ENCODE measurements at regions not wholly inside any gene's neighbourhood (a gene's known extent, or its start where the extent isn't known, plus 50 kb on each side); places are given as distances from the start of the nearest gene placed in this dataset.
A peak's percentile ranks its signal among the peaks of the same experiment; 100 is the strongest.

DNA sequence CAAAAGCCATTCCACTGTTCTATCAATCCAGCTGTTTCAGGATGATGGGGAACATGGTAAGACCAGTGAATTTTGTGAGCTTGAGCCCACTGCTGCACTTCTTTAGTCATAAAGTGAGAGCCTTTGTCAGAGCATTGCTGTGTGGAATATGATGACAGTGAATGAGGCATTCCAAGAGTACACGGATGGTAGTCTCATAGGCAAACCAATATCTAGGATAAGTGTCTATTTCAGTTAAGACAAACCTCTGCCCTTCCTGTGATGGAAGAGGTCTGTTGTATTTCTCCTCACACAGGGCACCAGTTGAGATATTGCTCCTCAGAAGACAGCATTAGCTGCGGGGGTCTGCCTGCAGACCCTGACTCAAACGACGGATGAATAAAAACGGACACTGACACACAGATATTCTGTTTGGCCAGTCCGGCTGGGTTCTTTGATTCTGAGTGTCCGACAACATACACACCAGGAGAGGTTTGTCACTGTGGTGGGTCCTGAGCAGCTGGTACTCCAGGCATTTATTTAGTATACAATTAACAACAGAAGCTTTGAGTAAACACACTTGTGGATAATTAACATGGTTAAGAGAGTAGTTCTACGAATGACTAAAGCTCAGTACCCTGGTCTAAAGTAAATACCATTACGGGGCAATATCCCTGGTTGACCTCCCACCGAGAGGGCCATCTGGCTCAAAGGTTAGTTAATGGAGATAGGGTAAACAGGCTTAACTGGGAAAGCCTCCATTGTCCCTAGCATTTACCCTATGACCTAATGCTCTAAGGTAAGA lies 121.7 kb downstream of the ZNF280B start (continued):
- TF ChIP-seq, protein P1, sequence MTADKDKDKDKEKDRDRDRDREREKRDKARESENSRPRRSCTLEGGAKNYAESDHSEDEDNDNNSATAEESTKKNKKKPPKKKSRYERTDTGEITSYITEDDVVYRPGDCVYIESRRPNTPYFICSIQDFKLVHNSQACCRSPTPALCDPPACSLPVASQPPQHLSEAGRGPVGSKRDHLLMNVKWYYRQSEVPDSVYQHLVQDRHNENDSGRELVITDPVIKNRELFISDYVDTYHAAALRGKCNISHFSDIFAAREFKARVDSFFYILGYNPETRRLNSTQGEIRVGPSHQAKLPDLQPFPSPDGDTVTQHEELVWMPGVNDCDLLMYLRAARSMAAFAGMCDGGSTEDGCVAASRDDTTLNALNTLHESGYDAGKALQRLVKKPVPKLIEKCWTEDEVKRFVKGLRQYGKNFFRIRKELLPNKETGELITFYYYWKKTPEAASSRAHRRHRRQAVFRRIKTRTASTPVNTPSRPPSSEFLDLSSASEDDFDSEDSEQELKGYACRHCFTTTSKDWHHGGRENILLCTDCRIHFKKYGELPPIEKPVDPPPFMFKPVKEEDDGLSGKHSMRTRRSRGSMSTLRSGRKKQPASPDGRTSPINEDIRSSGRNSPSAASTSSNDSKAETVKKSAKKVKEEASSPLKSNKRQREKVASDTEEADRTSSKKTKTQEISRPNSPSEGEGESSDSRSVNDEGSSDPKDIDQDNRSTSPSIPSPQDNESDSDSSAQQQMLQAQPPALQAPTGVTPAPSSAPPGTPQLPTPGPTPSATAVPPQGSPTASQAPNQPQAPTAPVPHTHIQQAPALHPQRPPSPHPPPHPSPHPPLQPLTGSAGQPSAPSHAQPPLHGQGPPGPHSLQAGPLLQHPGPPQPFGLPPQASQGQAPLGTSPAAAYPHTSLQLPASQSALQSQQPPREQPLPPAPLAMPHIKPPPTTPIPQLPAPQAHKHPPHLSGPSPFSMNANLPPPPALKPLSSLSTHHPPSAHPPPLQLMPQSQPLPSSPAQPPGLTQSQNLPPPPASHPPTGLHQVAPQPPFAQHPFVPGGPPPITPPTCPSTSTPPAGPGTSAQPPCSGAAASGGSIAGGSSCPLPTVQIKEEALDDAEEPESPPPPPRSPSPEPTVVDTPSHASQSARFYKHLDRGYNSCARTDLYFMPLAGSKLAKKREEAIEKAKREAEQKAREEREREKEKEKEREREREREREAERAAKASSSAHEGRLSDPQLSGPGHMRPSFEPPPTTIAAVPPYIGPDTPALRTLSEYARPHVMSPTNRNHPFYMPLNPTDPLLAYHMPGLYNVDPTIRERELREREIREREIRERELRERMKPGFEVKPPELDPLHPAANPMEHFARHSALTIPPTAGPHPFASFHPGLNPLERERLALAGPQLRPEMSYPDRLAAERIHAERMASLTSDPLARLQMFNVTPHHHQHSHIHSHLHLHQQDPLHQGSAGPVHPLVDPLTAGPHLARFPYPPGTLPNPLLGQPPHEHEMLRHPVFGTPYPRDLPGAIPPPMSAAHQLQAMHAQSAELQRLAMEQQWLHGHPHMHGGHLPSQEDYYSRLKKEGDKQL (CRISPR knock-in tag; IDR thresholded peaks at IDR 0.05; ENCODE audit: low read depth): peak; percentile 82
- TF ChIP-seq, protein P2, sequence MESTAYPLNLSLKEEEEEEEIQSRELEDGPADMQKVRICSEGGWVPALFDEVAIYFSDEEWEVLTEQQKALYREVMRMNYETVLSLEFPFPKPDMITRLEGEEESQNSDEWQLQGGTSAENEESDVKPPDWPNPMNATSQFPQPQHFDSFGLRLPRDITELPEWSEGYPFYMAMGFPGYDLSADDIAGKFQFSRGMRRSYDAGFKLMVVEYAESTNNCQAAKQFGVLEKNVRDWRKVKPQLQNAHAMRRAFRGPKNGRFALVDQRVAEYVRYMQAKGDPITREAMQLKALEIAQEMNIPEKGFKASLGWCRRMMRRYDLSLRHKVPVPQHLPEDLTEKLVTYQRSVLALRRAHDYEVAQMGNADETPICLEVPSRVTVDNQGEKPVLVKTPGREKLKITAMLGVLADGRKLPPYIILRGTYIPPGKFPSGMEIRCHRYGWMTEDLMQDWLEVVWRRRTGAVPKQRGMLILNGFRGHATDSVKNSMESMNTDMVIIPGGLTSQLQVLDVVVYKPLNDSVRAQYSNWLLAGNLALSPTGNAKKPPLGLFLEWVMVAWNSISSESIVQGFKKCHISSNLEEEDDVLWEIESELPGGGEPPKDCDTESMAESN (CRISPR knock-in tag; conservative IDR thresholded peaks at IDR 0.05): 0 out of 2 replicates have a peak, but pooled peaks have one; percentile 18
- 0 out of 2 replicates have a peak, but pooled peaks have one; percentile 38 for TF ChIP-seq ZNF841 (CRISPR knock-in tag; IDR thresholded peaks at IDR 0.05; ENCODE audit: borderline replicate concordance)
- peak; percentile 50; the same call in 1 of the 2 replicates for TF ChIP-seq TCF7 (IDR thresholded peaks at IDR 0.05; ENCODE audit: low read depth)
- no peak for TF ChIP-seq ZNF879 (CRISPR knock-in tag; IDR thresholded peaks at IDR 0.05)
- TF ChIP-seq GABPA (IDR thresholded peaks at IDR 0.05; ENCODE audit: low read depth, low read length): no peak
- TF ChIP-seq GABPA (CRISPR knock-in tag; IDR thresholded peaks at IDR 0.05; ENCODE audit: low read depth): no peak; the same call in 1 of the 2 replicates
- 0 out of 2 replicates have a peak, but pooled peaks have one; percentile 46 for TF ChIP-seq ZNF317 (CRISPR knock-in tag; IDR thresholded peaks at IDR 0.05)
- peak; percentile 39; the same call in 1 of the 2 replicates for TF ChIP-seq ZNF543 (CRISPR knock-in tag; IDR thresholded peaks at IDR 0.05)
- TF ChIP-seq, protein P3, sequence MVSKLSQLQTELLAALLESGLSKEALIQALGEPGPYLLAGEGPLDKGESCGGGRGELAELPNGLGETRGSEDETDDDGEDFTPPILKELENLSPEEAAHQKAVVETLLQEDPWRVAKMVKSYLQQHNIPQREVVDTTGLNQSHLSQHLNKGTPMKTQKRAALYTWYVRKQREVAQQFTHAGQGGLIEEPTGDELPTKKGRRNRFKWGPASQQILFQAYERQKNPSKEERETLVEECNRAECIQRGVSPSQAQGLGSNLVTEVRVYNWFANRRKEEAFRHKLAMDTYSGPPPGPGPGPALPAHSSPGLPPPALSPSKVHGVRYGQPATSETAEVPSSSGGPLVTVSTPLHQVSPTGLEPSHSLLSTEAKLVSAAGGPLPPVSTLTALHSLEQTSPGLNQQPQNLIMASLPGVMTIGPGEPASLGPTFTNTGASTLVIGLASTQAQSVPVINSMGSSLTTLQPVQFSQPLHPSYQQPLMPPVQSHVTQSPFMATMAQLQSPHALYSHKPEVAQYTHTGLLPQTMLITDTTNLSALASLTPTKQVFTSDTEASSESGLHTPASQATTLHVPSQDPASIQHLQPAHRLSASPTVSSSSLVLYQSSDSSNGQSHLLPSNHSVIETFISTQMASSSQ (IDR thresholded peaks at IDR 0.05; ENCODE audit: low read depth): peak; percentile 80
- TF ChIP-seq, protein P3 (CRISPR knock-in tag; IDR thresholded peaks at IDR 0.05; ENCODE audit: borderline replicate concordance): peak; percentile 85
- TF ChIP-seq, protein P4, sequence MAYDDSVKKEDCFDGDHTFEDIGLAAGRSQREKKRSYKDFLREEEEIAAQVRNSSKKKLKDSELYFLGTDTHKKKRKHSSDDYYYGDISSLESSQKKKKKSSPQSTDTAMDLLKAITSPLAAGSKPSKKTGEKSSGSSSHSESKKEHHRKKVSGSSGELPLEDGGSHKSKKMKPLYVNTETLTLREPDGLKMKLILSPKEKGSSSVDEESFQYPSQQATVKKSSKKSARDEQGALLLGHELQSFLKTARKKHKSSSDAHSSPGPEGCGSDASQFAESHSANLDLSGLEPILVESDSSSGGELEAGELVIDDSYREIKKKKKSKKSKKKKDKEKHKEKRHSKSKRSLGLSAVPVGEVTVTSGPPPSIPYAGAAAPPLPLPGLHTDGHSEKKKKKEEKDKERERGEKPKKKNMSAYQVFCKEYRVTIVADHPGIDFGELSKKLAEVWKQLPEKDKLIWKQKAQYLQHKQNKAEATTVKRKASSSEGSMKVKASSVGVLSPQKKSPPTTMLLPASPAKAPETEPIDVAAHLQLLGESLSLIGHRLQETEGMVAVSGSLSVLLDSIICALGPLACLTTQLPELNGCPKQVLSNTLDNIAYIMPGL (CRISPR knock-in tag; IDR thresholded peaks at IDR 0.05; ENCODE audit: borderline replicate concordance in 1 of 2, low read depth in 1 of 2): no peak

Data from HepG2 (cell line).